Natural killer cell (primary cell): ENCODE measurements at regions not wholly inside any gene's neighbourhood (a gene's known extent, or its start where the extent isn't known, plus 50 kb on each side); places are given as distances from the start of the nearest gene placed in this dataset.

Source experiments
- ATAC-seq, 3 donors: fragments of 150-1000 bp in 2 of 3; fragments of 200-7000 bp in 1 of 3; cut with Tn5 transposase; 1 replicate in 1 of 3; 2 replicates in 2 of 3; pipeline ENCODE4 v1.10.0; 2021; ENCODE audit warnings: mild to moderate bottlenecking in 2 of 3, moderate library complexity in 2 of 3
- DNase-seq, 2 donors: peaks; one replicate each; pipeline versions ENCODE4 v3.0.0 to v3.0.0-alpha.2; 2013 to 2021; ENCODE audit warnings: mixed read lengths in 1 of 2
- H3K27ac ChIP-seq: one replicate; pipeline ENCODE4 v1.5.1; 2013; ENCODE audit warnings: mild to moderate bottlenecking, low read length
- H3K27me3 ChIP-seq: one replicate; pipeline ENCODE4 v1.6.1; 2013; ENCODE audit warnings: low read length; ENCODE audit not compliant: control insufficient read depth, insufficient read depth
- H3K36me3 ChIP-seq: one replicate; pipeline ENCODE4 v1.6.1; 2013; ENCODE audit warnings: low read length; ENCODE audit not compliant: control insufficient read depth, insufficient read depth
- H3K4me1 ChIP-seq: one replicate; pipeline ENCODE4 v1.6.1; 2013; ENCODE audit warnings: low read length; ENCODE audit not compliant: control insufficient read depth, insufficient read depth
- H3K4me3 ChIP-seq: one replicate; pipeline ENCODE4 v1.5.1; 2013; ENCODE audit warnings: low read length
- H3K9me3 ChIP-seq: one replicate; pipeline ENCODE4 v1.6.1; 2013; ENCODE audit warnings: low read length; ENCODE audit not compliant: control insufficient read depth, insufficient read depth
- H3K27ac Mint-ChIP-seq, 2 donors: one replicate each; pipeline ENCODE4 v1.8.0; 2022; ENCODE audit warnings: mild to moderate bottlenecking in 2 of 2, mixed read lengths in 2 of 2, moderate library complexity in 1 of 2
- H3K27me3 Mint-ChIP-seq, 2 donors: one replicate each; pipeline ENCODE4 v1.8.0; 2022; ENCODE audit warnings: low read depth in 2 of 2, mixed read lengths in 2 of 2
- H3K36me3 Mint-ChIP-seq: one replicate; pipeline ENCODE4 v1.8.0; 2022; ENCODE audit warnings: mixed read lengths
- H3K4me1 Mint-ChIP-seq, 2 donors: one replicate each; pipeline ENCODE4 v1.8.0; 2022; ENCODE audit warnings: mixed read lengths in 2 of 2
- H3K4me3 Mint-ChIP-seq: one replicate; pipeline ENCODE4 v1.8.0; 2022; ENCODE audit warnings: mild to moderate bottlenecking, moderate library complexity, mixed read lengths
- H3K9me3 Mint-ChIP-seq, 2 donors: one replicate each; pipeline ENCODE4 v1.8.0; 2022; ENCODE audit warnings: mixed read lengths in 2 of 2
- CTCF ChIP-seq: fragments of 200-600 bp; IDR thresholded peaks from one replicate; pipeline ENCODE4 v1.8.0; 2022; ENCODE audit warnings: antibody characterized with exemption
- WGBS: methylation state at CpG from one replicate; pipeline ENCODE4 v1.1.7; 2013; ENCODE audit warnings: missing lambda C conversion rate; ENCODE audit not compliant: insufficient coverage; 5-methylcytosine and 5-hydroxymethylcytosine counted together
- intact Hi-C: fragments of 100-400 bp; cut with micrococcal nuclease; formaldehyde crosslinking; loops from one replicate; pipeline ENCODE4 v1.14.2; 2022

GRCh38 chr10:130543794-130544193 is 407.6 kb downstream of the GLRX3 start:
- intact Hi-C loops, result no loop called here
- H3K27me3 ChIP-seq, result no peaks in the 10 kb centered on the region
- H3K4me3 ChIP-seq, result no peak overlapping the region
- DNase-seq (no peak), ATAC-seq (no peak)
- Mint-ChIP-seq H3K4me3 (no peak overlapping the region), H3K36me3 (no peaks in the 10 kb centered on the region), H3K27me3 (peaks cover 0 to 2% of the 10 kb centered on the region in 2 donors), H3K9me3 (no peaks in the 10 kb centered on the region), H3K27ac (no peak overlapping the region), H3K4me1 (no peaks in the 10 kb centered on the region)
- H3K4me1 ChIP-seq, result no peaks in the 10 kb centered on the region
- H3K36me3 ChIP-seq, result no peaks in the 10 kb centered on the region
- WGBS, result 78% methylated on average over 7 of the region's 7 CpGs
- H3K9me3 ChIP-seq, result no peaks in the 10 kb centered on the region
- no peak for TF ChIP-seq CTCF
- H3K27ac ChIP-seq, result no peak overlapping the region

DNA sequence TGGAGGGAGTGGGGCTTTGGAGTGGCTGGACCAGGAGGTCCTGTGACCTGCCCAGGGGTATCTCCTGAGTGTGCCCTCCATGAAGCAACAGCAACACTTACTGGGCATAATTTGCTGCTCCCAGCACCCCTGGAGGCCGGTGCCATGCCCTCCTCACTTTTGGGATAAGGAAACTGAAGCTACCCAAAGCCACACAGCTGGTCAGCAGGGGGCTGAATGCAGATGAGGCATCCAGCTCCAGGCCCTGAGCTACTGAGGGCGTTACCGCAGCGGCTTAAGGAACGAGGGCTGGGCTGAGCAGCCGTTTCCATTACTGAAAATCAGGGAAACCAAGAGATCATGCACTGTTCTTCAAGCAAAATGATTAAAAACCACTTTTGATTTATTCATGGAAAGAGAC is 408.9 kb downstream of the GLRX3 start:
- Histone ChIP-seq H3K9me3 (no peaks in the 10 kb centered on the region), H3K4me1 (no peaks in the 10 kb centered on the region), H3K36me3 (no peaks in the 10 kb centered on the region), H3K4me3 (no peak overlapping the region), H3K27me3 (no peaks in the 10 kb centered on the region), H3K27ac (no peak overlapping the region)
- H3K4me1 Mint-ChIP-seq, result no peaks in the 10 kb centered on the region
- peaks cover 0 to 2% of the 10 kb centered on the region in 2 donors for H3K27me3 Mint-ChIP-seq
- WGBS, result 61% methylated on average over 6 of the region's 6 CpGs
- intact Hi-C loops, result no loop called here
- DNase-seq (no peak), ATAC-seq (no peak)
- H3K36me3 Mint-ChIP-seq, result no peaks in the 10 kb centered on the region
- no peak overlapping the region for H3K27ac Mint-ChIP-seq
- H3K9me3 Mint-ChIP-seq, result no peaks in the 10 kb centered on the region
- TF ChIP-seq CTCF, result no peak
- no peak overlapping the region for H3K4me3 Mint-ChIP-seq

DNA sequence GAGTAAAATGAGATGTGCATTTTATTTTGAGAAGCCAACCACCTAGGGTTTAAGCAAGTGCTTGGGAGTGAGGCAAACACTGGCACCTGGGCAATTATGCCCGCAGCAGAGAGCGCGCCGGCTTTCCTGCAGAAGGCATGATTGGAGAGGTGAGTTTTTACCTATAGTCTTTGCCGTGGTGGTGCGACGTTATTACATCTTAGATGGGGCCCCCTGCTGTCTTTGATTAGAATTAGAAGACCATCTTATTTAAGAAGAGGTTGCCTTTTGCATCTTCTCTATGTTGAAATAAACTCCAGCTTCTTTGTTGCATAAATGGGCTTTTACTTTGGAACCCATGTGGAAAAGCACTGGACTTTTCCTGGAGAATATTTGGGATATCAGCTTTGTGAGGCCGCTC is 409.5 kb downstream of the GLRX3 start:
- no peak for ATAC-seq
- Histone ChIP-seq H3K36me3 (no peaks in the 10 kb centered on the region), H3K4me3 (no peak overlapping the region), H3K27ac (no peak overlapping the region), H3K4me1 (no peaks in the 10 kb centered on the region), H3K9me3 (no peaks in the 10 kb centered on the region), H3K27me3 (no peaks in the 10 kb centered on the region)
- DNase-seq, result no peak
- intact Hi-C loops, result no loop called here
- H3K36me3 Mint-ChIP-seq, result no peaks in the 10 kb centered on the region
- H3K27me3 Mint-ChIP-seq, result peaks cover 0 to 2% of the 10 kb centered on the region in 2 donors
- no peaks in the 10 kb centered on the region for H3K4me1 Mint-ChIP-seq
- H3K9me3 Mint-ChIP-seq, result no peaks in the 10 kb centered on the region
- 70% methylated on average over 7 of the region's 8 CpGs for WGBS
- no peak overlapping the region for H3K4me3 Mint-ChIP-seq
- no peak overlapping the region for H3K27ac Mint-ChIP-seq
- no peak for TF ChIP-seq CTCF

GRCh38 chr10:130546841-130547240 is 410.6 kb downstream of the GLRX3 start:
- no peaks in the 10 kb centered on the region for H3K9me3 ChIP-seq
- no peak for TF ChIP-seq CTCF
- no peaks in the 10 kb centered on the region for H3K27me3 ChIP-seq
- H3K4me1 ChIP-seq, result no peaks in the 10 kb centered on the region
- no peaks in the 10 kb centered on the region for H3K4me1 Mint-ChIP-seq
- peaks cover 0 to 2% of the 10 kb centered on the region in 2 donors for H3K27me3 Mint-ChIP-seq
- intact Hi-C loops, result no loop called here
- H3K9me3 Mint-ChIP-seq, result no peaks in the 10 kb centered on the region
- 73% methylated on average over 7 of the region's 7 CpGs for WGBS
- no peak overlapping the region for H3K4me3 Mint-ChIP-seq
- no peak overlapping the region for H3K4me3 ChIP-seq
- no peak overlapping the region for H3K27ac Mint-ChIP-seq
- H3K27ac ChIP-seq, result no peak overlapping the region
- DNase-seq (no peak), ATAC-seq (no peak)
- no peaks in the 10 kb centered on the region for H3K36me3 ChIP-seq
- H3K36me3 Mint-ChIP-seq, result no peaks in the 10 kb centered on the region
